ENCODE measurements at regions not wholly inside any gene's neighbourhood (a gene's known extent, or its start where the extent isn't known, plus 50 kb on each side); places are given as distances from the start of the nearest gene placed in this dataset.

DNA sequence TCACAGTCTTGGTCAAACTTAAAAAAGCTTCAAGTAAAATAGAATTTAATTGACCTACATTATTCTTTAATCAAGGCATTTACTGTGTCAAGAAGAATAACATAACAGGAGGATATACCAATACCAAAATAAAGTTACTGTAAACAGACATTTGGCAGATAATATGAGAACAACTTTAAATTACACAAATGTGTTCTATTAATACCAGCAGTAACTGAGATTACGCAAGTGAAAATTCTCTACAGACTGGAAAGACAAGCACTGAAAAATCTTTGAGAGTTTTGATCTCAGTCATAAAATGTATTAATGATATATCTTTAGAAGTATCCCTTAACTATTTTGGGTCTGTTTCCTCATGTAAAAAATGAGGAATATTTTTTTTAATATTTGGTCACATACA is 169.2 kb upstream of the SOX5 start:
- FAIRE-seq (no peak), DNase-seq (ENCODE audit: low read depth in 1 of 2, low spot score in 1 of 2) (no peak), ATAC-seq (no peak)
- TF ChIP-seq ATOH8 (CRISPR knock-in tag; IDR thresholded peaks at IDR 0.05; ENCODE audit: low read depth), result no peak
- no peak for TF ChIP-seq EHMT2 (IDR thresholded peaks at IDR 0.05; ENCODE audit: low read depth)
- no peak for TF ChIP-seq NR3C1 (IDR thresholded peaks at IDR 0.05)
- TF ChIP-seq RAD21 (conservative IDR thresholded peaks at IDR 0.05 in 1 of 2, IDR thresholded peaks at IDR 0.05 in 1 of 2), result no peak
- TF ChIP-seq ZSCAN20 (CRISPR knock-in tag; IDR thresholded peaks at IDR 0.05), result no peak
- no peak for TF ChIP-seq TP53 (CRISPR knock-in tag; IDR thresholded peaks at IDR 0.05)
- no peak for TF ChIP-seq EP300 (IDR thresholded peaks at IDR 0.05)
- no peak overlapping the region for H3K4me3 ChIP-seq
- no peaks in the 10 kb centered on the region for H3K9me3 ChIP-seq
- H3K4me2 ChIP-seq, result no peak overlapping the region
- H3K4me1 ChIP-seq, result no peaks in the 10 kb centered on the region
- ChIA-PET POLR2A (no interaction called here), CTCF (no interaction called here)
- 83% methylated on average over 1 of the region's 1 CpG for WGBS (ENCODE audit: missing lambda C conversion rate)
- H3K27ac ChIP-seq, result no peak overlapping the region

DNA sequence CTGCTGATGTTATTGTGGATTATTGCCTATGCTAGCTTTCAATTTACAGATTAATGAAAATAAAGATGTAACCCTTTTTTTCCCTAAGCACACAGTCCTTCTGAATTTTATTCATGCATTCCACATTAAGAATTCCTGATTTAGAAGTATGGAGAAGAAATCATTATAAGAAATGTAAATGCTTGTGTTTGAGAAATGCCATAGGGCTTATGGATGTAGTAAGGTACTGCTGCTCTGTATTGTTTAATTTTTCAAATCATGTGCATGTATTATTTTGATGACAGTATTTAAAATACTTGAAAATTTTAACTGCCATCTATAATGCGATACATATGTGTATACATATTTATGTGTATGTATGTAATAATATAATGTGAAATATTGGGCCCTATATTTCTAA is 167.1 kb upstream of the SOX5 start:
- DNase-seq (ENCODE audit: low read depth in 1 of 2, low spot score in 1 of 2), result no peak
- CTCF ChIA-PET, result no interaction called here
- Histone ChIP-seq H3K9me3 (no peaks in the 10 kb centered on the region), H3K4me3 (no peak overlapping the region), H3K4me1 (no peaks in the 10 kb centered on the region), H3K27ac (no peak overlapping the region), H3K4me2 (no peak overlapping the region)
- FAIRE-seq, result no peak
- ATAC-seq, result no peak
- TF ChIP-seq EHF (CRISPR knock-in tag; IDR thresholded peaks at IDR 0.05), result no peak
- TF ChIP-seq, protein P1, sequence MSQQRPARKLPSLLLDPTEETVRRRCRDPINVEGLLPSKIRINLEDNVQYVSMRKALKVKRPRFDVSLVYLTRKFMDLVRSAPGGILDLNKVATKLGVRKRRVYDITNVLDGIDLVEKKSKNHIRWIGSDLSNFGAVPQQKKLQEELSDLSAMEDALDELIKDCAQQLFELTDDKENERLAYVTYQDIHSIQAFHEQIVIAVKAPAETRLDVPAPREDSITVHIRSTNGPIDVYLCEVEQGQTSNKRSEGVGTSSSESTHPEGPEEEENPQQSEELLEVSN (IDR thresholded peaks at IDR 0.05; ENCODE audit: borderline replicate concordance, low read depth), result no peak
- TF ChIP-seq RCOR1 (IDR thresholded peaks at IDR 0.05; ENCODE audit: low read depth, low read length), result no peak
- no peak for TF ChIP-seq FOSL2 (IDR thresholded peaks at IDR 0.05)
- no peak for TF ChIP-seq FOSL2 (CRISPR knock-in tag; IDR thresholded peaks at IDR 0.05)
- TF ChIP-seq EHMT2 (IDR thresholded peaks at IDR 0.05; ENCODE audit: low read depth), result no peak
- no peak for TF ChIP-seq RFX5 (IDR thresholded peaks at IDR 0.05)
- POLR2A ChIA-PET, result no interaction called here
- WGBS (ENCODE audit: missing lambda C conversion rate), result 35% methylated on average over 1 of the region's 1 CpG

- no peak overlapping the region for H3K4me3 ChIP-seq
- ChIA-PET POLR2A (interaction anchor here (0.6 kb wide), 1 partner anchor 147 kb away, joined by 6 read pairs; no protein-coding TSS in a partner anchor), CTCF (interaction anchor here (0.6 kb wide), 1 partner anchor 1042 kb away, joined by 3 read pairs; no protein-coding TSS in a partner anchor)
- 17% methylated on average over 2 of the region's 2 CpGs for WGBS (ENCODE audit: missing lambda C conversion rate)
- FAIRE-seq (no peak), DNase-seq (ENCODE audit: low read depth in 1 of 2, low spot score in 1 of 2) (no peak), ATAC-seq (no peak)
- no peak overlapping the region for H3K27ac ChIP-seq
- H3K4me2 ChIP-seq, result no peak overlapping the region
- H3K4me1 ChIP-seq, result no peaks in the 10 kb centered on the region
- no peaks in the 10 kb centered on the region for H3K9me3 ChIP-seq
- no peak for TF ChIP-seq MAFK (IDR thresholded peaks at IDR 0.05; ENCODE audit: partially characterized antibody)
- no peak for TF ChIP-seq NR3C1 (IDR thresholded peaks at IDR 0.05)
- no peak for TF ChIP-seq HOXA7 (CRISPR knock-in tag; IDR thresholded peaks at IDR 0.05)
- TF ChIP-seq KDM5A (IDR thresholded peaks at IDR 0.05), result no peak
- no peak for TF ChIP-seq FOSB (CRISPR knock-in tag; IDR thresholded peaks at IDR 0.05)
- no peak for TF ChIP-seq ELK1 (IDR thresholded peaks at IDR 0.05; ENCODE audit: low read depth, low read length)
- TF ChIP-seq, protein P2, sequence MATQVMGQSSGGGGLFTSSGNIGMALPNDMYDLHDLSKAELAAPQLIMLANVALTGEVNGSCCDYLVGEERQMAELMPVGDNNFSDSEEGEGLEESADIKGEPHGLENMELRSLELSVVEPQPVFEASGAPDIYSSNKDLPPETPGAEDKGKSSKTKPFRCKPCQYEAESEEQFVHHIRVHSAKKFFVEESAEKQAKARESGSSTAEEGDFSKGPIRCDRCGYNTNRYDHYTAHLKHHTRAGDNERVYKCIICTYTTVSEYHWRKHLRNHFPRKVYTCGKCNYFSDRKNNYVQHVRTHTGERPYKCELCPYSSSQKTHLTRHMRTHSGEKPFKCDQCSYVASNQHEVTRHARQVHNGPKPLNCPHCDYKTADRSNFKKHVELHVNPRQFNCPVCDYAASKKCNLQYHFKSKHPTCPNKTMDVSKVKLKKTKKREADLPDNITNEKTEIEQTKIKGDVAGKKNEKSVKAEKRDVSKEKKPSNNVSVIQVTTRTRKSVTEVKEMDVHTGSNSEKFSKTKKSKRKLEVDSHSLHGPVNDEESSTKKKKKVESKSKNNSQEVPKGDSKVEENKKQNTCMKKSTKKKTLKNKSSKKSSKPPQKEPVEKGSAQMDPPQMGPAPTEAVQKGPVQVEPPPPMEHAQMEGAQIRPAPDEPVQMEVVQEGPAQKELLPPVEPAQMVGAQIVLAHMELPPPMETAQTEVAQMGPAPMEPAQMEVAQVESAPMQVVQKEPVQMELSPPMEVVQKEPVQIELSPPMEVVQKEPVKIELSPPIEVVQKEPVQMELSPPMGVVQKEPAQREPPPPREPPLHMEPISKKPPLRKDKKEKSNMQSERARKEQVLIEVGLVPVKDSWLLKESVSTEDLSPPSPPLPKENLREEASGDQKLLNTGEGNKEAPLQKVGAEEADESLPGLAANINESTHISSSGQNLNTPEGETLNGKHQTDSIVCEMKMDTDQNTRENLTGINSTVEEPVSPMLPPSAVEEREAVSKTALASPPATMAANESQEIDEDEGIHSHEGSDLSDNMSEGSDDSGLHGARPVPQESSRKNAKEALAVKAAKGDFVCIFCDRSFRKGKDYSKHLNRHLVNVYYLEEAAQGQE (IDR thresholded peaks at IDR 0.05), result no peak
- no peak for TF ChIP-seq RARB (CRISPR knock-in tag; IDR thresholded peaks at IDR 0.05)
Observed at GRCh38 chr12:24113701-24114100, 164.2 kb upstream of the SOX5 start.
